GM12878 (cell line): ENCODE measurements at regions not wholly inside any gene's neighbourhood (a gene's known extent, or its start where the extent isn't known, plus 50 kb on each side); places are given as distances from the start of the nearest gene placed in this dataset.

Experiments used
- ELK1 ChIP-seq: IDR thresholded peaks from 2 replicates; pipeline ENCODE4 v1.6.1; 2012; ENCODE audit warnings: low read depth, low read length, improper control_type of control experiment
- EZH2 ChIP-seq: IDR thresholded peaks from 2 replicates; pipeline ENCODE4 v1.6.1; 2012; ENCODE audit warnings: low read depth, mild to moderate bottlenecking, control low read depth, inconsistent platforms, low read length, borderline replicate concordance; ENCODE audit not compliant: control insufficient read depth
- POLR2A ChIP-seq: IDR thresholded peaks from 2 replicates; pipeline ENCODE4 v1.6.1; 2011; ENCODE audit warnings: low read depth, mild to moderate bottlenecking, low read length

DNA sequence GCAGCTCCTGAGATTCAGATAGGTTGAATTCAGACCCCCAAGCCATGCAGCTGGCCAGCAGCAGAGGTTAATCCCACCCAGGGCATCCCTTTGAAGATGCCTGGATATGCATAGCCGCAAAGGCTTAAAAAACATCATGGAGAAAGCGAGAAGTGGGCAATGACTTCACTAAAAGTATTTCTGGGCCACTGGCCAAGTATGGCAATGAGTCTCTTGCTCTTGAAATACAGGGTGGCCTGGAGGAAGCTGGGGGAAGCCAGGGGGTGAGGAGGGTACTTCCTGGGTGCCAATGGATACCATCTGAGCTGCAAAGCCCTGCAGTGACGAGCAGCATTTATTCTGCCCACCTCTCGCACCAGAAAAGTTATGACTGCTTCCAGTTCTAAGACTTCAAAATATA lies 539.3 kb upstream of the TBX3 start:
- TF ChIP-seq EZH2, result no peak
- no peak for TF ChIP-seq ELK1
- no peak for TF ChIP-seq POLR2A
